Amniotic stem cell (primary cell): ENCODE measurements at regions not wholly inside any gene's neighbourhood (a gene's known extent, or its start where the extent isn't known, plus 50 kb on each side); places are given as distances from the start of the nearest gene placed in this dataset.
"Not testable (repeated sequence)": the region's sequence is repeated elsewhere in the genome, so short reads cannot be mapped to it uniquely, and the experiment has no call there.

Experiments used
- DNase-seq: peaks from one replicate; lab custom pipeline; 2025; lab: John Stamatoyannopoulos, UW

- DNase-seq = no peak
These were observed 296.6 kb upstream of the DIPK2B start for GRCh38 chrX:45497290-45497689.

GRCh38 chrX:45485719-45486118 is 285.0 kb upstream of the DIPK2B start:
- DNase-seq = no peak

GRCh38 chrX:45479835-45480422 is 279.3 kb upstream of the DIPK2B start:
- DNase-seq = peak; percentile 52

GRCh38 chrX:45479196-45479834 is 278.6 kb upstream of the DIPK2B start:
- peak; percentile 79 for DNase-seq

GRCh38 chrX:45472968-45473367 is 272.3 kb upstream of the DIPK2B start:
- peak; percentile 38 for DNase-seq

GRCh38 chrX:45467537-45467936 is 266.9 kb upstream of the DIPK2B start:
- not testable (repeated sequence) for DNase-seq

- DNase-seq = not testable (repeated sequence)
These were observed 255.1 kb upstream of the DIPK2B start for GRCh38 chrX:45455732-45456131.

- DNase-seq = no peak
These were observed 253.6 kb upstream of the DIPK2B start for GRCh38 chrX:45454290-45454689.

GRCh38 chrX:45449982-45450381 is 249.3 kb upstream of the DIPK2B start:
- no peak for DNase-seq

- DNase-seq = no peak
These were observed 247.3 kb upstream of the DIPK2B start for GRCh38 chrX:45447995-45448394.

GRCh38 chrX:45447331-45447730 is 246.7 kb upstream of the DIPK2B start:
- DNase-seq = no peak

GRCh38 chrX:45445745-45446412 is 245.2 kb upstream of the DIPK2B start:
- DNase-seq = peak; percentile 44

- DNase-seq = no peak
These were observed 236.5 kb upstream of the DIPK2B start for GRCh38 chrX:45437186-45437585.

GRCh38 chrX:45435481-45435880 is 234.8 kb upstream of the DIPK2B start:
- no peak for DNase-seq

- DNase-seq = no peak
These were observed 233.6 kb upstream of the DIPK2B start for GRCh38 chrX:45434231-45434630.

GRCh38 chrX:45428831-45429230 is 228.2 kb upstream of the DIPK2B start:
- no peak for DNase-seq

- DNase-seq = no peak
These were observed 223.7 kb upstream of the DIPK2B start for GRCh38 chrX:45424326-45424725.

- no peak for DNase-seq
These were observed 221.7 kb upstream of the DIPK2B start for GRCh38 chrX:45422216-45422925.

GRCh38 chrX:45421806-45422205 is 221.1 kb upstream of the DIPK2B start:
- no peak for DNase-seq

- DNase-seq = no peak
These were observed 203.5 kb upstream of the DIPK2B start for GRCh38 chrX:45404206-45404605.

- no peak for DNase-seq
These were observed 201.2 kb upstream of the DIPK2B start for GRCh38 chrX:45401923-45402322.

GRCh38 chrX:45400951-45401725 is 200.5 kb upstream of the DIPK2B start:
- not testable (repeated sequence) for DNase-seq
